Body of pancreas (tissue), 4 donors: ENCODE measurements at regions not wholly inside any gene's neighbourhood (a gene's known extent, or its start where the extent isn't known, plus 50 kb on each side); places are given as distances from the start of the nearest gene placed in this dataset.

Experiments
- POLR2A ChIP-seq, 3 donors: fragments of 450-650 bp; IDR thresholded peaks; one replicate each; pipeline ENCODE4 v1.6.1; 2016; ENCODE audit warnings: antibody characterized with exemption in 3 of 3, mild to moderate bottlenecking in 2 of 3
- TF ChIP-seq, protein P1 (sequence below), 7 experiments: fragments of 450-650 bp in 4 of 7; fragments of 200-600 bp in 3 of 7; sonication (generic) in 3 of 7; IDR thresholded peaks; one replicate each; pipeline ENCODE4 v1.5.1; 2016 to 2019; ENCODE audit warnings: antibody characterized with exemption in 7 of 7

- TF ChIP-seq, protein P1, sequence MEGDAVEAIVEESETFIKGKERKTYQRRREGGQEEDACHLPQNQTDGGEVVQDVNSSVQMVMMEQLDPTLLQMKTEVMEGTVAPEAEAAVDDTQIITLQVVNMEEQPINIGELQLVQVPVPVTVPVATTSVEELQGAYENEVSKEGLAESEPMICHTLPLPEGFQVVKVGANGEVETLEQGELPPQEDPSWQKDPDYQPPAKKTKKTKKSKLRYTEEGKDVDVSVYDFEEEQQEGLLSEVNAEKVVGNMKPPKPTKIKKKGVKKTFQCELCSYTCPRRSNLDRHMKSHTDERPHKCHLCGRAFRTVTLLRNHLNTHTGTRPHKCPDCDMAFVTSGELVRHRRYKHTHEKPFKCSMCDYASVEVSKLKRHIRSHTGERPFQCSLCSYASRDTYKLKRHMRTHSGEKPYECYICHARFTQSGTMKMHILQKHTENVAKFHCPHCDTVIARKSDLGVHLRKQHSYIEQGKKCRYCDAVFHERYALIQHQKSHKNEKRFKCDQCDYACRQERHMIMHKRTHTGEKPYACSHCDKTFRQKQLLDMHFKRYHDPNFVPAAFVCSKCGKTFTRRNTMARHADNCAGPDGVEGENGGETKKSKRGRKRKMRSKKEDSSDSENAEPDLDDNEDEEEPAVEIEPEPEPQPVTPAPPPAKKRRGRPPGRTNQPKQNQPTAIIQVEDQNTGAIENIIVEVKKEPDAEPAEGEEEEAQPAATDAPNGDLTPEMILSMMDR (IDR thresholded peaks at IDR 0.05) = no peak
- TF ChIP-seq POLR2A (IDR thresholded peaks at IDR 0.05) = no peak
Observed at GRCh38 chr10:83935911-83936310, 203.4 kb upstream of the GHITM start.
